B cell (primary cell): ENCODE measurements at regions not wholly inside any gene's neighbourhood (a gene's known extent, or its start where the extent isn't known, plus 50 kb on each side); places are given as distances from the start of the nearest gene placed in this dataset.
"Not testable (repeated sequence)": the region's sequence is repeated elsewhere in the genome, so short reads cannot be mapped to it uniquely, and the experiment has no call there.

Source experiments
- ATAC-seq: fragments of 200-7000 bp; cut with Tn5 transposase; one replicate; pipeline ENCODE4 v1.10.0; 2021; ENCODE audit warnings: low read depth, mild to moderate bottlenecking, moderate number of reproducible peaks, moderate library complexity
- CTCF ChIA-PET: fragments of 350-600 bp; sonication (Branson Sonifier 250); formaldehyde crosslinking; loops from one replicate; lab custom pipeline; 2021; ENCODE audit warnings: antibody characterized with exemption, inconsistent platforms; lab: Charles Lee
- POLR2A ChIA-PET: fragments of 350-600 bp; sonication (Branson Sonifier 250); formaldehyde crosslinking; loops from one replicate; lab custom pipeline; 2021; ENCODE audit warnings: antibody characterized with exemption; lab: Charles Lee
- DNase-seq: peaks from one replicate; pipeline ENCODE4 v3.0.0; 2013
- H2AFZ ChIP-seq: 2 replicates; pipeline ENCODE4 v1.6.1; 2012; ENCODE audit warnings: mild to moderate bottlenecking, low read depth, low read length; ENCODE audit not compliant: insufficient read depth, poor library complexity, severe bottlenecking
- H3K27ac ChIP-seq, 2 donors: 1 replicate in 1 of 2; 2 replicates in 1 of 2; pipeline ENCODE4 v1.5.1; 2012 to 2013; ENCODE audit warnings: low read length in 2 of 2, mild to moderate bottlenecking in 2 of 2, moderate library complexity in 1 of 2
- H3K27me3 ChIP-seq, 4 experiments: fragments of 200-600 bp in 1 of 4; sonication (generic) in 1 of 4; replicated peaks in 1 of 4; 1 replicate in 2 of 4; 2 replicates in 2 of 4; pipeline versions ENCODE4 v1.6.1 to v1.7.0; 2013 to 2016; ENCODE audit warnings: low read length in 3 of 4, mild to moderate bottlenecking in 2 of 4, mixed read lengths in 1 of 4, moderate library complexity in 1 of 4; ENCODE audit not compliant: insufficient read depth in 4 of 4, control insufficient read depth in 3 of 4; ENCODE audit errors: control extremely low read depth in 1 of 4
- H3K36me3 ChIP-seq, 2 experiments: replicated peaks in 1 of 2; 1 replicate in 1 of 2; 2 replicates in 1 of 2; pipeline versions ENCODE4 v1.6.1 to v1.7.1; 2013; ENCODE audit warnings: low read length in 1 of 2; ENCODE audit not compliant: insufficient read depth in 2 of 2, control insufficient read depth in 1 of 2; ENCODE audit errors: control extremely low read depth in 1 of 2, extremely low read depth in 1 of 2
- H3K4me1 ChIP-seq, 2 donors: fragments of 200-600 bp in 1 of 2; sonication (generic) in 1 of 2; 1 replicate in 1 of 2; 2 replicates in 1 of 2; pipeline versions ENCODE4 v1.5.1 to v1.6.1; 2013 to 2017; ENCODE audit warnings: low read length in 2 of 2; ENCODE audit not compliant: control insufficient read depth in 2 of 2, insufficient read depth in 2 of 2
- H3K4me2 ChIP-seq: replicated peaks from 2 replicates; pipeline ENCODE3; 2012; ENCODE audit warnings: mild to moderate bottlenecking, low read depth, low read length; ENCODE audit not compliant: poor library complexity, severe bottlenecking
- H3K4me3 ChIP-seq, 5 experiments: fragments of 200-600 bp in 1 of 5; sonication (generic) in 1 of 5; 1 replicate in 3 of 5; 2 replicates in 2 of 5; pipeline versions ENCODE4 v1.5.1 to v1.7.0; 2011 to 2016; ENCODE audit warnings: low read length in 4 of 5, mild to moderate bottlenecking in 4 of 5, low read depth in 2 of 5, control low read depth in 1 of 5, moderate library complexity in 1 of 5; ENCODE audit not compliant: insufficient read depth in 1 of 5; ENCODE audit errors: control extremely low read depth in 1 of 5, extremely low read depth in 1 of 5
- H3K79me2 ChIP-seq: fragments of 200-600 bp; sonication (generic); one replicate; pipeline ENCODE4 v1.6.0; 2016; ENCODE audit warnings: low read length; ENCODE audit not compliant: control insufficient read depth, insufficient read depth
- H3K9ac ChIP-seq: fragments of 200-600 bp; sonication (generic); 2 replicates; pipeline ENCODE4 v1.6.1; 2017; ENCODE audit warnings: mild to moderate bottlenecking, low read length, moderate library complexity
- H3K9me3 ChIP-seq, 3 donors: one replicate each; pipeline versions ENCODE4 v1.6.1 to v1.7.1; 2013; ENCODE audit warnings: low read length in 2 of 3; ENCODE audit not compliant: control insufficient read depth in 2 of 3, insufficient read depth in 1 of 3; ENCODE audit errors: control extremely low read depth in 1 of 3
- H4K20me1 ChIP-seq: 2 replicates; pipeline ENCODE4 v1.6.0; 2012; ENCODE audit warnings: mild to moderate bottlenecking, low read length; ENCODE audit not compliant: insufficient read depth, control insufficient read depth, poor library complexity, severe bottlenecking
- H3K27ac Mint-ChIP-seq: one replicate; pipeline ENCODE4 v1.8.0; 2021; ENCODE audit warnings: mixed read lengths
- H3K27me3 Mint-ChIP-seq: one replicate; pipeline ENCODE4 v1.8.0; 2021; ENCODE audit warnings: mixed read lengths
- H3K4me1 Mint-ChIP-seq: one replicate; pipeline ENCODE4 v1.8.0; 2021; ENCODE audit warnings: mixed read lengths
- H3K4me3 Mint-ChIP-seq: one replicate; pipeline ENCODE4 v1.8.0; 2021; ENCODE audit warnings: mixed read lengths
- H3K9me3 Mint-ChIP-seq: one replicate; pipeline ENCODE4 v1.8.0; 2022; ENCODE audit warnings: mixed read lengths; ENCODE audit not compliant: insufficient read depth
- EZH2 ChIP-seq: IDR thresholded peaks from 2 replicates; pipeline ENCODE4 v1.6.1; 2012; ENCODE audit warnings: borderline replicate concordance, low read depth, mild to moderate bottlenecking, moderate library complexity, low read length; ENCODE audit not compliant: insufficient read depth, poor library complexity, severe bottlenecking
- WGBS: methylation state at CpG from one replicate; pipeline ENCODE4 v1.1.5; 2013; ENCODE audit warnings: missing lambda C conversion rate; ENCODE audit not compliant: insufficient coverage; 5-methylcytosine and 5-hydroxymethylcytosine counted together
- intact Hi-C: fragments of 100-400 bp; cut with micrococcal nuclease; formaldehyde crosslinking; loops from one replicate; pipeline ENCODE4 v1.10.0; 2022
- TF ChIP-seq, protein P1 (sequence below): fragments of 200-600 bp; IDR thresholded peaks from one replicate; pipeline ENCODE4 v1.8.0; 2022; ENCODE audit warnings: antibody characterized with exemption, mild to moderate bottlenecking

DNA sequence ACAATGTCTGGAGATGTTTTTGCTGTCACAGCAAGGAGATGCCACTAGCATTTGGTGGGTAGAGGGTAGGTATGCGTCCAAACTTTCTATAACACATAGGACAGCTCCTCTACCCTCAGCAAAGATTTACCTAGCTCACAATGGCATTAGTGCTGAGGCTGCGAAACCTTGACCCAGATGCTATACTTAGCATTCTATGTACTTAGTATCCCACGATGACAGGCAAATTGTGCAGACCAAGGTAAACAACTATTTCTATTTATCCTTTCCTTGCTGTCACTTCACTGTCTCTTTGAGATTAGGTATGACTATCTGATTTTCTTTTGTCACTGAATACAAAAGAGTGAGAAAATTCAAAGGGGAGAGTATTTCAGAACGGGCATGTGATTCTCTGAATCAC is 265.2 kb upstream of the ZNF385D start:
- H3K27me3 ChIP-seq: no peaks in the 10 kb centered on the region
- Mint-ChIP-seq H3K27me3 (no peaks in the 10 kb centered on the region), H3K9me3 (peaks cover 2% of the 10 kb centered on the region), H3K4me1 (no peaks in the 10 kb centered on the region), H3K4me3 (no peak overlapping the region), H3K27ac (no peak overlapping the region)
- H3K36me3 ChIP-seq: no peaks in the 10 kb centered on the region
- no peaks in the 10 kb centered on the region for H3K4me1 ChIP-seq
- H3K9me3 ChIP-seq: no peaks in the 10 kb centered on the region
- CTCF ChIA-PET: no interaction called here
- H4K20me1 ChIP-seq: no peaks in the 10 kb centered on the region
- ATAC-seq (no peak), DNase-seq (no peak)
- H3K4me2 ChIP-seq: no peak overlapping the region
- POLR2A ChIA-PET: no interaction called here
- 71% methylated on average over 1 of the region's 4 CpGs for WGBS
- H3K79me2 ChIP-seq: no peaks in the 10 kb centered on the region
- TF ChIP-seq, protein P1, sequence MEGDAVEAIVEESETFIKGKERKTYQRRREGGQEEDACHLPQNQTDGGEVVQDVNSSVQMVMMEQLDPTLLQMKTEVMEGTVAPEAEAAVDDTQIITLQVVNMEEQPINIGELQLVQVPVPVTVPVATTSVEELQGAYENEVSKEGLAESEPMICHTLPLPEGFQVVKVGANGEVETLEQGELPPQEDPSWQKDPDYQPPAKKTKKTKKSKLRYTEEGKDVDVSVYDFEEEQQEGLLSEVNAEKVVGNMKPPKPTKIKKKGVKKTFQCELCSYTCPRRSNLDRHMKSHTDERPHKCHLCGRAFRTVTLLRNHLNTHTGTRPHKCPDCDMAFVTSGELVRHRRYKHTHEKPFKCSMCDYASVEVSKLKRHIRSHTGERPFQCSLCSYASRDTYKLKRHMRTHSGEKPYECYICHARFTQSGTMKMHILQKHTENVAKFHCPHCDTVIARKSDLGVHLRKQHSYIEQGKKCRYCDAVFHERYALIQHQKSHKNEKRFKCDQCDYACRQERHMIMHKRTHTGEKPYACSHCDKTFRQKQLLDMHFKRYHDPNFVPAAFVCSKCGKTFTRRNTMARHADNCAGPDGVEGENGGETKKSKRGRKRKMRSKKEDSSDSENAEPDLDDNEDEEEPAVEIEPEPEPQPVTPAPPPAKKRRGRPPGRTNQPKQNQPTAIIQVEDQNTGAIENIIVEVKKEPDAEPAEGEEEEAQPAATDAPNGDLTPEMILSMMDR: no peak
- no peak for TF ChIP-seq EZH2
- no peak overlapping the region for H3K27ac ChIP-seq
- no peak overlapping the region for H3K9ac ChIP-seq
- no peak overlapping the region for H3K4me3 ChIP-seq
- intact Hi-C loops: no loop called here
- no peak overlapping the region for H2AFZ ChIP-seq

DNA sequence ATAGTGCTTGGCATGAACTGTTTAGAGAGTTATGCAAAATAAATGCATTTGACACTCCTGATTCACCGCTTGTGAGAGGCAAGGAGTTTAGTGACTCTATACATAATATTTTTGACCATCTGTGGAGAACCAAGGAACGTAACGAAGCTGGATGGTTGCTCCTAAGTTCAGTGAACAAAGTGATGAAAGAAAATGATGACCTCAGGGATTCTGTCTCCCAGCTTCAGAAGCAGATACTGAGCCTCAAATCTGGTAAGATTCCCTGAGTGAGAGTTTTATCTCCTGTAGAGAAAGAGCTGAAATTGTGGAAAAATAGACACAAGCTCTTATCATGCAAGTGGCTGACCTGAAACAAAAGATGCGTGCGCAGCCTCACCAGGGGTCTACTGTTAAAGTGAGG is 273.6 kb upstream of the ZNF385D start:
- POLR2A ChIA-PET, H3K4me3 Mint-ChIP-seq: not testable (repeated sequence)
- 100% methylated on average over 3 of the region's 5 CpGs for whole genome bisulfite sequencing

More for the DNA sequence above, 273.6 kb upstream of the ZNF385D start:
- ATAC-seq, H3K9ac ChIP-seq, H3K4me2 ChIP-seq, intact Hi-C loops, H3K4me1 ChIP-seq, H3K27me3 ChIP-seq, H3K27me3 Mint-ChIP-seq, DNase-seq, H3K9me3 Mint-ChIP-seq, H3K27ac ChIP-seq, H3K4me3 ChIP-seq, CTCF ChIA-PET, H3K4me1 Mint-ChIP-seq, H3K27ac Mint-ChIP-seq, H3K36me3 ChIP-seq, H3K79me2 ChIP-seq, H3K9me3 ChIP-seq, H2AFZ ChIP-seq, H4K20me1 ChIP-seq: not testable (repeated sequence)
